GM18511 (cell line): ENCODE measurements at regions not wholly inside any gene's neighbourhood (a gene's known extent, or its start where the extent isn't known, plus 50 kb on each side); places are given as distances from the start of the nearest gene placed in this dataset.

Experiments
- ATAC-seq: cut with Tn5 transposase; IDR thresholded peaks from one replicate; pipeline ENCODE4 v1.9.1; 2021; ENCODE audit warnings: mild to moderate bottlenecking, moderate library complexity; ENCODE audit not compliant: unreplicated experiment

- ATAC-seq: no peak
Observed at GRCh38 chr10:116792817-116793216, 50.5 kb upstream of the HSPA12A start.

- no peak for ATAC-seq
Observed at GRCh38 chr10:116796469-116796868, 52.8 kb upstream of the ENO4 start.

GRCh38 chr10:116796910-116797513 lies 52.3 kb upstream of the ENO4 start:
- ATAC-seq: peak; percentile 88

GRCh38 chr10:116798859-116799258 lies 50.4 kb upstream of the ENO4 start:
- ATAC-seq: no peak
